Endodermal cell (in vitro differentiated cells): ENCODE measurements at regions not wholly inside any gene's neighbourhood (a gene's known extent, or its start where the extent isn't known, plus 50 kb on each side); places are given as distances from the start of the nearest gene placed in this dataset.

ENCODE experiments used
- DNase-seq: peaks from one replicate; pipeline ENCODE4 v3.0.0-alpha.2; 2017
- H3K27ac ChIP-seq: 2 replicates; pipeline ENCODE4 v1.5.1; 2013; ENCODE audit warnings: mild to moderate bottlenecking, low read depth, low read length, moderate library complexity
- H3K27me3 ChIP-seq: 2 replicates; pipeline ENCODE4 v1.6.1; 2013; ENCODE audit warnings: mild to moderate bottlenecking, low read length, moderate library complexity; ENCODE audit not compliant: insufficient read depth, control insufficient read depth, poor library complexity, severe bottlenecking
- H3K36me3 ChIP-seq: 2 replicates; pipeline ENCODE4 v1.7.0; 2013; ENCODE audit warnings: mild to moderate bottlenecking, low read length, moderate library complexity; ENCODE audit not compliant: control insufficient read depth, insufficient read depth
- H3K4me1 ChIP-seq: one replicate; pipeline ENCODE4 v1.7.0; 2013; ENCODE audit warnings: low read length; ENCODE audit not compliant: control insufficient read depth, insufficient read depth
- H3K4me3 ChIP-seq: 2 replicates; pipeline ENCODE4 v1.5.1; 2013; ENCODE audit warnings: mild to moderate bottlenecking, low read length, moderate library complexity
- H3K9ac ChIP-seq: 2 replicates; pipeline ENCODE4 v1.6.1; 2013; ENCODE audit warnings: mild to moderate bottlenecking, low read length, moderate library complexity; ENCODE audit not compliant: poor library complexity, severe bottlenecking; ENCODE audit errors: extremely low read depth
- H3K9me3 ChIP-seq: 2 replicates; pipeline ENCODE4 v1.6.1; 2013; ENCODE audit warnings: mild to moderate bottlenecking, low read length, moderate library complexity; ENCODE audit not compliant: control insufficient read depth
- H3K27ac Mint-ChIP-seq: 2 replicates; pipeline ENCODE4 v1.8.0; 2020; ENCODE audit warnings: mixed read lengths
- H3K27me3 Mint-ChIP-seq: 2 replicates; pipeline ENCODE4 v1.8.0; 2021; ENCODE audit warnings: mild to moderate bottlenecking, mixed read lengths; ENCODE audit not compliant: insufficient read depth
- H3K36me3 Mint-ChIP-seq: 2 replicates; pipeline ENCODE4 v1.8.0; 2020; ENCODE audit warnings: low read depth, mixed read lengths
- H3K4me1 Mint-ChIP-seq: 2 replicates; pipeline ENCODE4 v1.8.0; 2020; ENCODE audit warnings: mixed read lengths
- H3K4me3 Mint-ChIP-seq: 2 replicates; pipeline ENCODE4 v1.8.0; 2020; ENCODE audit warnings: mild to moderate bottlenecking, moderate library complexity, mixed read lengths
- H3K9me3 Mint-ChIP-seq: 2 replicates; pipeline ENCODE4 v1.8.0; 2020; ENCODE audit warnings: mild to moderate bottlenecking, mixed read lengths
- whole genome bisulfite sequencing, 2 experiments: methylation state at CpG; one replicate each; pipeline versions ENCODE4 v1.1.5 to v1.1.7; 2013; ENCODE audit warnings: missing lambda C conversion rate in 2 of 2, mixed read lengths in 1 of 2; ENCODE audit not compliant: insufficient coverage in 1 of 2, insufficient read length in 1 of 2; 5-methylcytosine and 5-hydroxymethylcytosine counted together
- TF ChIP-seq, protein P1 (sequence below): fragments of 200-600 bp; sonication (generic); conservative IDR thresholded peaks from 2 replicates; pipeline ENCODE4 v1.5.0; 2021; ENCODE audit warnings: antibody characterized with exemption, mild to moderate bottlenecking

DNA sequence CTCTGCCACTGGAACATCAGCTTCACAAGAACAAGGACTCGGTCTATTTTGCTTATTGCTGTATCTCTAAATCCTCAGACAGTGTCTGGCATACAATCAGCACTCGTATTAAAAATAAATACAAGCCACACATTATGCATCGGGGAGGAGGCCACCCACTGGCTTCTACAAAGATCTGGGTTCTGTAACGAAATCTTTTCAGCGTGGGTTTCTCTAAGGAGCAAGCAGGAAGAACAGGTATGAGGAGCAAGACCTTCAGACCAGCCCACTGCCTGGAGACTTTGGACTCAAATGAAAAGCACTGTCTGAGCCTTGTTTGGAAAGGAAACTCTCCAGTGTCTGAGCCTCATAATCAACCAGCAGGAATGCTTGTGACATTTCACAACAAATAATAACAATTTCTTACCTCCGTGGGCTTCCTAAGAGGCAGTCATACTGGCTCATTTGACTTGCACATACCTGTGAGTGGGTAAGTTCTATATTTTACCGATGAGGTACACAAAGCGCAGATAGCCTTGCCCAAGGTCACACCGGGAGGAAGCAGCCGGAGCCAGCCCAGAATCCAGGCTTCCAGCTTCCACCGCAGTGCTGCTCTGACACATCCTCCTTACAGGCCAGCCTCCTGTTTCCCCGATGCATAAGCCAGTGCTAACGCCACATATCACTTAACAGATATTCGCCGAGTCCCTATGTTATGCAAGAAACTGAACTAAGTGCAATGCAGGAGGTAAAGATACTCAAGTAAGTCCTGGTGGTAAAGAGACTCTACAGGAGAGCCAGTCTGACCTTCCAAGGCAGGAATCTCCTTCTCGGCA lies 118.6 kb upstream of the TNRC6C start:
- peaks cover 21% of the 10 kb centered on the region for H3K4me1 Mint-ChIP-seq
- Histone ChIP-seq H3K27me3 (no peaks in the 10 kb centered on the region), H3K4me3 (no peak overlapping the region), H3K9ac (no peak overlapping the region), H3K27ac (no peak overlapping the region), H3K36me3 (no peaks in the 10 kb centered on the region), H3K4me1 (peaks cover under 1% of the 10 kb centered on the region), H3K9me3 (no peaks in the 10 kb centered on the region)
- H3K27ac Mint-ChIP-seq, result no peak overlapping the region
- no peaks in the 10 kb centered on the region for H3K9me3 Mint-ChIP-seq
- no peaks in the 10 kb centered on the region for H3K36me3 Mint-ChIP-seq
- H3K4me3 Mint-ChIP-seq, result no peak overlapping the region
- H3K27me3 Mint-ChIP-seq, result no peaks in the 10 kb centered on the region
- TF ChIP-seq, protein P1, sequence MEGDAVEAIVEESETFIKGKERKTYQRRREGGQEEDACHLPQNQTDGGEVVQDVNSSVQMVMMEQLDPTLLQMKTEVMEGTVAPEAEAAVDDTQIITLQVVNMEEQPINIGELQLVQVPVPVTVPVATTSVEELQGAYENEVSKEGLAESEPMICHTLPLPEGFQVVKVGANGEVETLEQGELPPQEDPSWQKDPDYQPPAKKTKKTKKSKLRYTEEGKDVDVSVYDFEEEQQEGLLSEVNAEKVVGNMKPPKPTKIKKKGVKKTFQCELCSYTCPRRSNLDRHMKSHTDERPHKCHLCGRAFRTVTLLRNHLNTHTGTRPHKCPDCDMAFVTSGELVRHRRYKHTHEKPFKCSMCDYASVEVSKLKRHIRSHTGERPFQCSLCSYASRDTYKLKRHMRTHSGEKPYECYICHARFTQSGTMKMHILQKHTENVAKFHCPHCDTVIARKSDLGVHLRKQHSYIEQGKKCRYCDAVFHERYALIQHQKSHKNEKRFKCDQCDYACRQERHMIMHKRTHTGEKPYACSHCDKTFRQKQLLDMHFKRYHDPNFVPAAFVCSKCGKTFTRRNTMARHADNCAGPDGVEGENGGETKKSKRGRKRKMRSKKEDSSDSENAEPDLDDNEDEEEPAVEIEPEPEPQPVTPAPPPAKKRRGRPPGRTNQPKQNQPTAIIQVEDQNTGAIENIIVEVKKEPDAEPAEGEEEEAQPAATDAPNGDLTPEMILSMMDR, result no peak
- 93 to 94% methylated on average over 12 to 16 of the region's 16 CpGs for WGBS, 2 experiments
- DNase-seq, result peak; percentile 29

DNA sequence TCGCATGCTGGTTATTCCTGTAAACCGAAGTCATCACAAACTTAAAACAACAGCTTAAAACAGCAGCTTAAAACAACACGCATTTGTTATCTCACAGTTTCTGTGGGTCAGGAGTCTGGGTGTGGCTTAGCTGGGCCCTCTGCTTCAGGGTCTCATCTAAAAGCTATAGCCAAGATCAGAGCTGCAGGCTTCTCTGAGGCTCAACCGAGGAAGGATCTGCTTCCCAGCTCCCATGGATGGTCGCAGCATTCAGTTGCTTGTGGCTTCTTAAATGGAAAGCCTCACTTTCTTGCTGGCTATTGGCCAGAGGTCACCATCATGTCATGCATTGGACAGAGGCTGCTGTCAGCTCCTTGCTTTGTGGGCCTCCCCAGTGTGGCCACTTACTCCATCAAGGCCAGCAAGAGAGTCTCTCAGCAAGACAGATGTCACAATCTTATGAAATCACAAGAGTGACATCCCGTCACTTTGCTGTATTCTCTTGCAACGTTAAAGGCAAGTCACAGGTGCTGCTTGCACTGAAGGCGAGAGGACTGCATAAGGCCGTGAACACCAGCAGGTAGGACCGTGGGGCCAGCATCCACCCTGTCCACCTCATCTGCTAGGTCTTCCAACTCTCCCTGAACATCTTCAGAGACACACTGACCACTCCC lies 117.9 kb upstream of the TNRC6C start:
- H3K4me3 ChIP-seq, result no peak overlapping the region
- WGBS, 2 experiments, result 88 to 94% methylated on average over 7 to 10 of the region's 10 CpGs
- peak; percentile 48 for DNase-seq
- no peaks in the 10 kb centered on the region for H3K4me1 ChIP-seq
- Mint-ChIP-seq H3K4me3 (no peak overlapping the region), H3K9me3 (no peaks in the 10 kb centered on the region), H3K36me3 (no peaks in the 10 kb centered on the region), H3K27me3 (no peaks in the 10 kb centered on the region), H3K27ac (no peak overlapping the region), H3K4me1 (peaks cover 18% of the 10 kb centered on the region)
- TF ChIP-seq, protein P1, result no peak
- H3K9me3 ChIP-seq, result no peaks in the 10 kb centered on the region
- H3K36me3 ChIP-seq, result no peaks in the 10 kb centered on the region
- no peaks in the 10 kb centered on the region for H3K27me3 ChIP-seq
- H3K27ac ChIP-seq, result no peak overlapping the region
- no peak overlapping the region for H3K9ac ChIP-seq

DNA sequence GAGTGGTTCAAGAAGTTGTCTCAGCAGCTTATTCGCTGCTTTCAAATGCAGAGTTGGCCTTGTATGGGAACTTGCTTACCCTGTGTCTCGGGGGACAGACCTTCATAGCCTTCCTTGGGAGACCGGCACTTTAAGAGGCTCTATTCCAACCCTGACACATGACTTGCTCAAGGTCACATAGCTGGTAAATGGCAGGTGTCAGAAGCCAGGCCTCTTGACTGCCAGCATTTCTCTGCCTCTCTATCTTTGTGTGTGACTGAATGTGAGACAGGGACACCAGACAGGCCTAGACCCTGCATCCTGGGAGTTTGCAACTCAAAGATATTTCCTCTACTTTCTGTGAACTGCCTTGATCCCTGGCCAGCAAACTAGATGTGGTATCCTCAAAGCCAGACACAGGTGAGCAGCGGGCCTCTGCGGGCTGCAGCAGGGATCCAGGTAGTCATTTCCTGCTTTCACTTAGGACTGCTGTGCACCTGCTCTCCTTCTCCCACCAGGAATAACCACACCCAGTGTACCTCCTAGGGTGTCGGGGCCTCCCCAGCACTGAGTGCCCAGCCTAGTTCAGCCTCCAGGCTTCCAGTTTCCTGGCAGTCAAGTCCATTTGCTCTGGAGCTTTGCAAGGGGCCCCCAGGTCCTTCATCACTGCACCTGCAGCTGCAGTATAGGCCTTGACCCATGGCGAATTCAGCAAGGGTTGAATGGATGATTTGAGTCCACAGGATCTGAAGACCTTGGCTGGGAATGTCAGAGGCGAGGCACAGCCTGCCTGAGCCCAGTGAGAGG lies 116.6 kb upstream of the TNRC6C start:
- TF ChIP-seq, protein P1, result no peak
- Mint-ChIP-seq H3K9me3 (no peaks in the 10 kb centered on the region), H3K27ac (no peak overlapping the region), H3K36me3 (no peaks in the 10 kb centered on the region), H3K27me3 (no peaks in the 10 kb centered on the region), H3K4me1 (peaks cover 21% of the 10 kb centered on the region), H3K4me3 (no peak overlapping the region)
- no peak for DNase-seq
- Histone ChIP-seq H3K9me3 (no peaks in the 10 kb centered on the region), H3K4me1 (no peaks in the 10 kb centered on the region), H3K27me3 (no peaks in the 10 kb centered on the region), H3K27ac (no peak overlapping the region), H3K4me3 (no peak overlapping the region), H3K9ac (no peak overlapping the region), H3K36me3 (no peaks in the 10 kb centered on the region)
- WGBS, 2 experiments, result 85 to 87% methylated on average over 7 to 8 of the region's 8 CpGs
